Astrocyte (in vitro differentiated cells and primary cell): ENCODE measurements at regions not wholly inside any gene's neighbourhood (a gene's known extent, or its start where the extent isn't known, plus 50 kb on each side); places are given as distances from the start of the nearest gene placed in this dataset.

Experiments used
- DNase-seq: peaks from one replicate; pipeline ENCODE4 v3.0.0-alpha.2; 2010; ENCODE audit warnings: low read depth
- FAIRE-seq: peaks from 2 replicates; lab custom pipeline; 2011; peaks lifted over from hg19 to GRCh38; lab: Jason Lieb, UNC
- H2AFZ ChIP-seq: 2 replicates; pipeline ENCODE4 v1.6.0; 2012; ENCODE audit warnings: low read depth, low read length, inconsistent platforms
- H3K27ac ChIP-seq: 2 replicates; pipeline ENCODE4 v1.5.1; 2011; ENCODE audit warnings: low read depth, low read length, inconsistent platforms
- H3K27me3 ChIP-seq: 2 replicates; pipeline ENCODE4 v1.6.0; 2011; ENCODE audit warnings: low read length, inconsistent platforms; ENCODE audit not compliant: insufficient read depth
- H3K36me3 ChIP-seq: 2 replicates; pipeline ENCODE4 v1.5.1; 2011; ENCODE audit warnings: low read length, inconsistent platforms; ENCODE audit not compliant: insufficient read depth
- H3K4me1 ChIP-seq: 2 replicates; pipeline ENCODE4 v1.5.1; 2011; ENCODE audit warnings: low read length, inconsistent platforms; ENCODE audit not compliant: insufficient read depth
- H3K4me2 ChIP-seq: 2 replicates; pipeline ENCODE4 v1.6.0; 2012; ENCODE audit warnings: low read length, inconsistent platforms
- H3K4me3 ChIP-seq: 2 replicates; pipeline ENCODE4 v1.5.1; 2011; ENCODE audit warnings: low read depth, mild to moderate bottlenecking, low read length, inconsistent platforms; ENCODE audit not compliant: insufficient read depth
- H3K79me2 ChIP-seq: 2 replicates; pipeline ENCODE4 v1.6.0; 2012; ENCODE audit warnings: mild to moderate bottlenecking, low read length, inconsistent platforms; ENCODE audit not compliant: insufficient read depth
- H3K9ac ChIP-seq: 2 replicates; pipeline ENCODE4 v1.6.0; 2012; ENCODE audit warnings: mild to moderate bottlenecking, low read length, inconsistent platforms
- H3K9me3 ChIP-seq: 2 replicates; pipeline ENCODE4 v1.5.1; 2012; ENCODE audit warnings: low read depth, mild to moderate bottlenecking, low read length, inconsistent platforms; ENCODE audit not compliant: insufficient read depth
- H4K20me1 ChIP-seq: 2 replicates; pipeline ENCODE4 v1.6.0; 2012; ENCODE audit warnings: low read length, inconsistent platforms; ENCODE audit not compliant: insufficient read depth
- H3K27ac Mint-ChIP-seq: one replicate; pipeline ENCODE4 v1.8.0; 2021; ENCODE audit warnings: mild to moderate bottlenecking, mixed read lengths; ENCODE audit not compliant: unreplicated experiment
- H3K27me3 Mint-ChIP-seq: one replicate; pipeline ENCODE4 v1.8.0; 2021; ENCODE audit warnings: low read depth, mixed read lengths; ENCODE audit not compliant: unreplicated experiment
- H3K36me3 Mint-ChIP-seq: one replicate; pipeline ENCODE4 v1.8.0; 2021; ENCODE audit warnings: low read depth, mixed read lengths; ENCODE audit not compliant: unreplicated experiment
- H3K4me1 Mint-ChIP-seq: one replicate; pipeline ENCODE4 v1.8.0; 2021; ENCODE audit warnings: low read depth, mixed read lengths; ENCODE audit not compliant: unreplicated experiment
- H3K4me3 Mint-ChIP-seq: one replicate; pipeline ENCODE4 v1.8.0; 2021; ENCODE audit warnings: mild to moderate bottlenecking, moderate library complexity, mixed read lengths; ENCODE audit not compliant: unreplicated experiment
- H3K9me3 Mint-ChIP-seq: one replicate; pipeline ENCODE4 v1.8.0; 2021; ENCODE audit warnings: mild to moderate bottlenecking, mixed read lengths; ENCODE audit not compliant: unreplicated experiment
- CTCF ChIP-seq: IDR thresholded peaks from 2 replicates; pipeline ENCODE4 v1.5.1; 2011; ENCODE audit warnings: low read depth, mild to moderate bottlenecking, inconsistent platforms, low read length, moderate library complexity; ENCODE audit not compliant: insufficient read depth
- EZH2 ChIP-seq: IDR thresholded peaks from 2 replicates; pipeline ENCODE4 v1.6.1; 2012; ENCODE audit warnings: mild to moderate bottlenecking, low read length, inconsistent platforms; ENCODE audit not compliant: insufficient read depth

GRCh38 chr18:78676622-78677482, 302.8 kb upstream of the SALL3 start:
- FAIRE-seq (no peak), DNase-seq (no peak)
- Mint-ChIP-seq H3K9me3 (peaks cover 23% of the 10 kb centered on the region), H3K36me3 (no peaks in the 10 kb centered on the region), H3K27ac (no peak overlapping the region), H3K4me3 (no peak overlapping the region), H3K4me1 (no peaks in the 10 kb centered on the region), H3K27me3 (no peaks in the 10 kb centered on the region)
- H2AFZ ChIP-seq, result no peak overlapping the region
- no peak overlapping the region for H3K9ac ChIP-seq
- no peaks in the 10 kb centered on the region for H3K27me3 ChIP-seq
- H3K9me3 ChIP-seq, result peaks cover 7% of the 10 kb centered on the region
- TF ChIP-seq EZH2, result no peak
- no peak for TF ChIP-seq CTCF
- no peak overlapping the region for H3K4me2 ChIP-seq
- H3K79me2 ChIP-seq, result no peaks in the 10 kb centered on the region
- H3K4me3 ChIP-seq, result no peak overlapping the region
- no peaks in the 10 kb centered on the region for H3K4me1 ChIP-seq
- no peaks in the 10 kb centered on the region for H4K20me1 ChIP-seq
- H3K27ac ChIP-seq, result no peak overlapping the region
- no peaks in the 10 kb centered on the region for H3K36me3 ChIP-seq

DNA sequence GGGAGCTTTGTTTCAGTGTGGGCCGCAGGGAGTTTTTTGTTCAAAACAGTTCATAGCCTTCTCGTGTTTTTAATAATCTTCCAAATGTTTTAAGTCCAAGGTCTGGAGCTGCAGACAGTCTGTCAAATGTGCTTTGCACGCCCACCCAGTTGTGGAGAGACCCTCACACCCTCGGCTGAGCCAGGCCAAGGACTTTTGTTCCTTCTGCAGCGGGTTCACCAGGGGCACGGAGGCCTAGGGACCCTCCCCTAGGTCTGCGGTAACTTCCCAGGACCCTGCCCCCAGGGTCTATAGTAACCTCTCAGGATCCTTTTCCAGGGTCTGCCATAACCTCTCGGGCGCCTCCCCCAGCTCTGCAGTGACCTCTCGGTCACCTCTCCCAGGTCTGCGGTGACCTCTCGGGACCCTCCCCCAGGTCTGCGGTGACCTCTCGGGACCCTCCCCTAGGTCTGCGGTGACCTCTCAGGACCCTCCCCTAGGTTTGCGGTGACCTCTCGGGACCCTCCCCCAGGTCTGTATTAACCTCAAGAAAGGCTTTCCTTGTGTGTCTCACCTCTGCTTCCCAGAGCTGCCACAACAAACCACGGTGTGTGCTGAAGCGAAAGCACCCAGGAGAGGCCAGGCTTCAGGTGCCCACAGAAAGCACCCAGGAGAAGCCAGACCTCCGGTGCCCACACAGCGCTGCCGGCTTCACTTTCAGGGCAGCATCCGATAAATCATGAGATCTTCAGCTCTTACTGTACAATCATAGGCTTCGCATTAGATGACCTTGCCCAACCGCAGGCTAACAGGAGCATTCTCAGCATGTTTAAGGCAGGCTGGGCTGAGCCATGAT, 301.9 kb upstream of the SALL3 start:
- H3K4me1 Mint-ChIP-seq, result no peaks in the 10 kb centered on the region
- DNase-seq (no peak), FAIRE-seq (no peak)
- no peak for TF ChIP-seq CTCF
- no peak for TF ChIP-seq EZH2
- no peak overlapping the region for H3K4me3 Mint-ChIP-seq
- H3K9me3 Mint-ChIP-seq, result peaks cover 23% of the 10 kb centered on the region
- H2AFZ ChIP-seq, result no peak overlapping the region
- no peak overlapping the region for H3K4me2 ChIP-seq
- no peaks in the 10 kb centered on the region for H3K79me2 ChIP-seq
- H3K27me3 Mint-ChIP-seq, result no peaks in the 10 kb centered on the region
- H3K36me3 Mint-ChIP-seq, result no peaks in the 10 kb centered on the region
- H3K27me3 ChIP-seq, result no peaks in the 10 kb centered on the region
- H4K20me1 ChIP-seq, result no peaks in the 10 kb centered on the region
- no peaks in the 10 kb centered on the region for H3K4me1 ChIP-seq
- H3K27ac ChIP-seq, result no peak overlapping the region
- H3K9me3 ChIP-seq, result peaks cover 7% of the 10 kb centered on the region
- no peak overlapping the region for H3K27ac Mint-ChIP-seq
- H3K4me3 ChIP-seq, result no peak overlapping the region
- H3K9ac ChIP-seq, result no peak overlapping the region
- no peaks in the 10 kb centered on the region for H3K36me3 ChIP-seq
